GM23338 (cell line): ENCODE measurements at regions not wholly inside any gene's neighbourhood (a gene's known extent, or its start where the extent isn't known, plus 50 kb on each side); places are given as distances from the start of the nearest gene placed in this dataset.

ENCODE experiments used
- ATAC-seq: fragments of 200-7000 bp; cut with Tn5 transposase; 3 replicates; pipeline ENCODE4 v1.9.1; 2020
- DNase-seq: peaks from one replicate; pipeline ENCODE4 v3.0.0-alpha.2; 2015; ENCODE audit warnings: low spot score
- H2AFZ ChIP-seq: fragments of 200-600 bp; sonication (generic); 2 replicates; pipeline ENCODE4 v1.8.0; 2016; ENCODE audit warnings: antibody characterized with exemption, mild to moderate bottlenecking, moderate library complexity
- H3F3A ChIP-seq: fragments of 200-600 bp; sonication (generic); replicated peaks from 2 replicates; pipeline ENCODE4 v1.8.0; 2017; ENCODE audit warnings: antibody characterized with exemption, mixed run types, low read depth
- H3K27ac ChIP-seq: fragments of 200-600 bp; sonication (generic); 2 replicates; pipeline ENCODE4 v1.6.1; 2016; ENCODE audit warnings: low read depth
- H3K27me3 ChIP-seq: fragments of 200-600 bp; sonication (generic); 2 replicates; pipeline ENCODE4 v1.8.0; 2016; ENCODE audit warnings: mild to moderate bottlenecking, mixed run types, moderate library complexity; ENCODE audit not compliant: insufficient read depth
- H3K36me3 ChIP-seq: fragments of 200-600 bp; sonication (generic); 2 replicates; pipeline ENCODE4 v1.8.0; 2016; ENCODE audit warnings: mild to moderate bottlenecking; ENCODE audit not compliant: insufficient read depth
- H3K4me1 ChIP-seq: fragments of 200-600 bp; sonication (generic); 2 replicates; pipeline ENCODE4 v1.8.0; 2016; ENCODE audit warnings: mild to moderate bottlenecking, moderate library complexity; ENCODE audit not compliant: insufficient read depth
- H3K4me2 ChIP-seq: fragments of 200-600 bp; sonication (generic); 2 replicates; pipeline ENCODE4 v1.7.1; 2017; ENCODE audit warnings: mixed run types
- H3K4me3 ChIP-seq: fragments of 200-600 bp; sonication (generic); 2 replicates; pipeline ENCODE4 v1.6.1; 2016; ENCODE audit warnings: mixed run types
- H3K79me2 ChIP-seq: fragments of 200-600 bp; sonication (generic); replicated peaks from 2 replicates; pipeline ENCODE4 v1.8.0; 2017; ENCODE audit warnings: mild to moderate bottlenecking; ENCODE audit not compliant: insufficient read depth
- H3K9me2 ChIP-seq: fragments of 200-600 bp; sonication (generic); 2 replicates; pipeline ENCODE4 v1.8.0; 2017; ENCODE audit not compliant: insufficient read depth
- H4K20me1 ChIP-seq: fragments of 200-600 bp; sonication (generic); replicated peaks from 2 replicates; pipeline ENCODE4 v1.8.0; 2017; ENCODE audit warnings: mild to moderate bottlenecking; ENCODE audit not compliant: insufficient read depth
- H3K27ac Mint-ChIP-seq: 2 replicates; pipeline ENCODE4 v1.8.0; 2020; ENCODE audit warnings: inconsistent platforms, mild to moderate bottlenecking, moderate library complexity, mixed read lengths
- H3K27me3 Mint-ChIP-seq: 3 replicates; pipeline ENCODE4 v1.8.0; 2022; ENCODE audit warnings: low read depth, mild to moderate bottlenecking, moderate library complexity, mixed read lengths, inconsistent platforms; ENCODE audit not compliant: insufficient read depth, poor library complexity
- H3K36me3 Mint-ChIP-seq: 3 replicates; pipeline ENCODE4 v1.8.0; 2021; ENCODE audit warnings: low read depth, mild to moderate bottlenecking, inconsistent platforms, moderate library complexity, mixed read lengths
- H3K4me1 Mint-ChIP-seq: 3 replicates; pipeline ENCODE4 v1.8.0; 2020; ENCODE audit warnings: mild to moderate bottlenecking, inconsistent platforms, mixed read lengths
- H3K4me3 Mint-ChIP-seq: 3 replicates; pipeline ENCODE4 v1.8.0; 2021; ENCODE audit warnings: moderate library complexity, mild to moderate bottlenecking, inconsistent platforms, mixed read lengths
- H3K9me3 Mint-ChIP-seq: 3 replicates; pipeline ENCODE4 v1.8.0; 2020; ENCODE audit warnings: moderate library complexity, mild to moderate bottlenecking, inconsistent platforms, mixed read lengths
- CREB1 ChIP-seq: fragments of 250-450 bp; sonication (Bioruptor Pico); IDR thresholded peaks from 2 replicates; pipeline ENCODE4 v1.5.0; 2020; ENCODE audit warnings: low read depth, mild to moderate bottlenecking, moderate library complexity
- ETS1 ChIP-seq: IDR thresholded peaks from 2 replicates; pipeline ENCODE4 v1.6.1; 2016; ENCODE audit warnings: antibody characterized with exemption
- EZH2 ChIP-seq: fragments of 200-600 bp; sonication (generic); IDR thresholded peaks from one replicate; pipeline ENCODE4 v1.8.0; 2017; ENCODE audit warnings: antibody characterized with exemption, mild to moderate bottlenecking, low read depth; ENCODE audit not compliant: unreplicated experiment
- EZH2phosphoT487 ChIP-seq: fragments of 200-600 bp; sonication (generic); IDR thresholded peaks from one replicate; pipeline ENCODE4 v1.8.1; 2018; ENCODE audit warnings: antibody characterized with exemption; ENCODE audit not compliant: unreplicated experiment
- JUNB ChIP-seq: IDR thresholded peaks from one replicate; pipeline ENCODE4 v1.6.1; 2016; ENCODE audit warnings: antibody characterized with exemption; ENCODE audit not compliant: unreplicated experiment
- NANOG ChIP-seq: IDR thresholded peaks from 2 replicates; pipeline ENCODE4 v1.6.1; 2016; ENCODE audit warnings: antibody characterized with exemption, borderline replicate concordance
- POLR2AphosphoS5 ChIP-seq: IDR thresholded peaks from 2 replicates; pipeline ENCODE4 v1.6.1; 2016; ENCODE audit warnings: antibody characterized with exemption, low read depth
- STAT1 ChIP-seq: IDR thresholded peaks from one replicate; pipeline ENCODE4 v1.6.1; 2016; ENCODE audit warnings: antibody characterized with exemption; ENCODE audit not compliant: unreplicated experiment
- ZNF114 ChIP-seq: fragments of 250-450 bp; sonication (Bioruptor Pico); IDR thresholded peaks from 2 replicates; pipeline ENCODE4 v1.5.0; 2020; ENCODE audit warnings: mild to moderate bottlenecking, moderate library complexity
- ZNF331 ChIP-seq: fragments of 250-450 bp; sonication (Bioruptor Pico); IDR thresholded peaks from 2 replicates; pipeline ENCODE4 v1.5.0; 2020; ENCODE audit warnings: low read depth, mild to moderate bottlenecking, moderate library complexity
- TF ChIP-seq, protein P1 (sequence below): IDR thresholded peaks from one replicate; pipeline ENCODE4 v1.6.1; 2018; ENCODE audit warnings: antibody characterized with exemption; ENCODE audit not compliant: unreplicated experiment

GRCh38 chr4:111754003-111754402, 391.3 kb upstream of the FAM241A start:
- no peak overlapping the region for H2AFZ ChIP-seq
- Mint-ChIP-seq H3K9me3 (no peaks in the 10 kb centered on the region), H3K36me3 (no peaks in the 10 kb centered on the region), H3K4me1 (peaks cover 21% of the 10 kb centered on the region), H3K4me3 (no peak overlapping the region), H3K27ac (no peak overlapping the region), H3K27me3 (peaks cover 3% of the 10 kb centered on the region)
- no peaks in the 10 kb centered on the region for H3F3A ChIP-seq
- H4K20me1 ChIP-seq, result no peaks in the 10 kb centered on the region
- no peaks in the 10 kb centered on the region for H3K79me2 ChIP-seq
- peaks cover 7% of the 10 kb centered on the region; the same call in 1 of the 2 replicates for H3K4me1 ChIP-seq
- no peak for TF ChIP-seq STAT1
- H3K9me2 ChIP-seq, result no peaks in the 10 kb centered on the region
- H3K36me3 ChIP-seq, result no peaks in the 10 kb centered on the region
- DNase-seq (no peak), ATAC-seq (no peak)
- H3K4me2 ChIP-seq, result no peak overlapping the region
- H3K4me3 ChIP-seq, result no peak overlapping the region
- H3K27me3 ChIP-seq, result no peaks in the 10 kb centered on the region
- H3K27ac ChIP-seq, result no peak overlapping the region

DNA sequence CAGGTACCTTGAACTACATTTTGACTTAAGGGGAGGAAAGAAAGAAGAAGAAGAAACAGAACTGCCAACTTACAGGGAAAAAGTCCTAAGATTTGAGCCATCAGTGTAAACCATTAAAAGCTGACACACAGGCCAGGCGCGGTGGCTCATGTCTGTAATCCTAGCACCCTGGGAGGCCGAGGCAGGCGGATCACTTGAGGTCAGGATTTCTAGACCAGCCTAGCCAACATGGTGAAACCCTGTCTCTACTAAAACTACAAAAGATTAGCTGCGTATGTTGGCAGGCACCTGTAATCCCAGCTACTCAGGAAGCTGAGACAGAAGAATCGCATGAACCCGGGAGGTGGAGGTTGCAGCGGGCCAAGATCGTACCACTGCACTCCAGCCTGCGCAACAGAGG, 389.7 kb upstream of the FAM241A start:
- no peaks in the 10 kb centered on the region for H3K36me3 Mint-ChIP-seq
- H3F3A ChIP-seq, result no peaks in the 10 kb centered on the region
- TF ChIP-seq ETS1 (no peak), EZH2 (no peak), ZNF114 (CRISPR knock-in tag) (no peak)
- ATAC-seq (no peak), DNase-seq (no peak)
- no peak overlapping the region for H3K4me3 ChIP-seq
- H3K4me2 ChIP-seq, result no peak overlapping the region
- H3K79me2 ChIP-seq, result no peaks in the 10 kb centered on the region
- H3K9me2 ChIP-seq, result no peaks in the 10 kb centered on the region
- H2AFZ ChIP-seq, result no peak overlapping the region
- peaks cover 7% of the 10 kb centered on the region; the same call in 1 of the 2 replicates for H3K4me1 ChIP-seq
- no peak overlapping the region for H3K27ac Mint-ChIP-seq
- H4K20me1 ChIP-seq, result no peaks in the 10 kb centered on the region
- no peak overlapping the region for H3K4me3 Mint-ChIP-seq
- H3K27me3 ChIP-seq, result no peaks in the 10 kb centered on the region
- H3K27ac ChIP-seq, result no peak overlapping the region
- H3K4me1 Mint-ChIP-seq, result peaks cover 14% of the 10 kb centered on the region
- no peaks in the 10 kb centered on the region for H3K36me3 ChIP-seq
- no peaks in the 10 kb centered on the region for H3K9me3 Mint-ChIP-seq
- peaks cover 3% of the 10 kb centered on the region for H3K27me3 Mint-ChIP-seq

- Mint-ChIP-seq H3K27me3 (no peaks in the 10 kb centered on the region), H3K36me3 (no peaks in the 10 kb centered on the region), H3K27ac (no peak overlapping the region), H3K9me3 (no peaks in the 10 kb centered on the region), H3K4me1 (peaks cover 3% of the 10 kb centered on the region; the same call in 1 of the 3 replicates), H3K4me3 (no peak overlapping the region)
- H3K4me3 ChIP-seq, result no peak overlapping the region
- H3K9me2 ChIP-seq, result no peaks in the 10 kb centered on the region; the same call in 1 of the 2 replicates
- no peak overlapping the region for H3K4me2 ChIP-seq
- no peak for ATAC-seq
- no peaks in the 10 kb centered on the region for H3K36me3 ChIP-seq
- no peak overlapping the region for H2AFZ ChIP-seq
- no peaks in the 10 kb centered on the region for H3F3A ChIP-seq
- H3K27ac ChIP-seq, result no peak overlapping the region
- DNase-seq, result no peak
- H3K27me3 ChIP-seq, result no peaks in the 10 kb centered on the region
- no peaks in the 10 kb centered on the region for H4K20me1 ChIP-seq
- H3K4me1 ChIP-seq, result no peaks in the 10 kb centered on the region
- H3K79me2 ChIP-seq, result no peaks in the 10 kb centered on the region
- TF ChIP-seq EZH2 (no peak), NANOG (no peak), ZNF331 (CRISPR knock-in tag) (no peak), CREB1 (CRISPR knock-in tag) (no peak), POLR2AphosphoS5 (no peak), EZH2phosphoT487 (no peak), JUNB (no peak)
- TF ChIP-seq, protein P1, sequence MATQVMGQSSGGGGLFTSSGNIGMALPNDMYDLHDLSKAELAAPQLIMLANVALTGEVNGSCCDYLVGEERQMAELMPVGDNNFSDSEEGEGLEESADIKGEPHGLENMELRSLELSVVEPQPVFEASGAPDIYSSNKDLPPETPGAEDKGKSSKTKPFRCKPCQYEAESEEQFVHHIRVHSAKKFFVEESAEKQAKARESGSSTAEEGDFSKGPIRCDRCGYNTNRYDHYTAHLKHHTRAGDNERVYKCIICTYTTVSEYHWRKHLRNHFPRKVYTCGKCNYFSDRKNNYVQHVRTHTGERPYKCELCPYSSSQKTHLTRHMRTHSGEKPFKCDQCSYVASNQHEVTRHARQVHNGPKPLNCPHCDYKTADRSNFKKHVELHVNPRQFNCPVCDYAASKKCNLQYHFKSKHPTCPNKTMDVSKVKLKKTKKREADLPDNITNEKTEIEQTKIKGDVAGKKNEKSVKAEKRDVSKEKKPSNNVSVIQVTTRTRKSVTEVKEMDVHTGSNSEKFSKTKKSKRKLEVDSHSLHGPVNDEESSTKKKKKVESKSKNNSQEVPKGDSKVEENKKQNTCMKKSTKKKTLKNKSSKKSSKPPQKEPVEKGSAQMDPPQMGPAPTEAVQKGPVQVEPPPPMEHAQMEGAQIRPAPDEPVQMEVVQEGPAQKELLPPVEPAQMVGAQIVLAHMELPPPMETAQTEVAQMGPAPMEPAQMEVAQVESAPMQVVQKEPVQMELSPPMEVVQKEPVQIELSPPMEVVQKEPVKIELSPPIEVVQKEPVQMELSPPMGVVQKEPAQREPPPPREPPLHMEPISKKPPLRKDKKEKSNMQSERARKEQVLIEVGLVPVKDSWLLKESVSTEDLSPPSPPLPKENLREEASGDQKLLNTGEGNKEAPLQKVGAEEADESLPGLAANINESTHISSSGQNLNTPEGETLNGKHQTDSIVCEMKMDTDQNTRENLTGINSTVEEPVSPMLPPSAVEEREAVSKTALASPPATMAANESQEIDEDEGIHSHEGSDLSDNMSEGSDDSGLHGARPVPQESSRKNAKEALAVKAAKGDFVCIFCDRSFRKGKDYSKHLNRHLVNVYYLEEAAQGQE, result no peak
These were observed 383.7 kb upstream of the FAM241A start for GRCh38 chr4:111761531-111761930.
